HEK293 (cell line): ENCODE measurements at regions not wholly inside any gene's neighbourhood (a gene's known extent, or its start where the extent isn't known, plus 50 kb on each side); places are given as distances from the start of the nearest gene placed in this dataset.

Source experiments
- PRDM1 ChIP-seq: fragments of 450-650 bp; formaldehyde crosslinking; IDR thresholded peaks from 2 replicates; pipeline ENCODE4; 2016; ENCODE audit warnings: missing biosample characterization, missing genetic modification characterization
- ZBTB20 ChIP-seq: fragments of 450-650 bp; formaldehyde crosslinking; IDR thresholded peaks from 2 replicates; pipeline ENCODE4 v1.5.1; 2016; ENCODE audit warnings: missing biosample characterization, missing genetic modification characterization
- ZBTB8A ChIP-seq: fragments of 450-650 bp; formaldehyde crosslinking; IDR thresholded peaks from 2 replicates; pipeline ENCODE4 v1.5.1; 2016; ENCODE audit warnings: missing biosample characterization, missing genetic modification characterization
- ZNF274 ChIP-seq, 2 experiments: fragments of 200-500 bp in 1 of 2; fragments of 450-650 bp in 1 of 2; sonication (Bioruptor generic) in 1 of 2; formaldehyde crosslinking in 1 of 2; IDR thresholded peaks; 2 replicates each; pipeline versions ENCODE4 v1.5.1 to v1.6.1; 2014 to 2016; ENCODE audit warnings: borderline replicate concordance in 1 of 2, inconsistent platforms in 1 of 2, low read length in 1 of 2, missing biosample characterization in 1 of 2, missing genetic modification characterization in 1 of 2
- TF ChIP-seq, protein P1 (sequence below): fragments of 450-650 bp; formaldehyde crosslinking; IDR thresholded peaks from 2 replicates; pipeline ENCODE4 v1.5.1; 2016; ENCODE audit warnings: missing biosample characterization, missing genetic modification characterization

- TF ChIP-seq ZNF274 (IDR thresholded peaks at IDR 0.05; ENCODE audit: low read length) (no peak), ZNF274 (tag by site-specific recombination; IDR thresholded peaks at IDR 0.05; ENCODE audit: borderline replicate concordance) (no peak), ZBTB8A (tag by site-specific recombination) (no peak), PRDM1 (no peak), ZBTB20 (tag by site-specific recombination) (no peak)
- TF ChIP-seq, protein P1, sequence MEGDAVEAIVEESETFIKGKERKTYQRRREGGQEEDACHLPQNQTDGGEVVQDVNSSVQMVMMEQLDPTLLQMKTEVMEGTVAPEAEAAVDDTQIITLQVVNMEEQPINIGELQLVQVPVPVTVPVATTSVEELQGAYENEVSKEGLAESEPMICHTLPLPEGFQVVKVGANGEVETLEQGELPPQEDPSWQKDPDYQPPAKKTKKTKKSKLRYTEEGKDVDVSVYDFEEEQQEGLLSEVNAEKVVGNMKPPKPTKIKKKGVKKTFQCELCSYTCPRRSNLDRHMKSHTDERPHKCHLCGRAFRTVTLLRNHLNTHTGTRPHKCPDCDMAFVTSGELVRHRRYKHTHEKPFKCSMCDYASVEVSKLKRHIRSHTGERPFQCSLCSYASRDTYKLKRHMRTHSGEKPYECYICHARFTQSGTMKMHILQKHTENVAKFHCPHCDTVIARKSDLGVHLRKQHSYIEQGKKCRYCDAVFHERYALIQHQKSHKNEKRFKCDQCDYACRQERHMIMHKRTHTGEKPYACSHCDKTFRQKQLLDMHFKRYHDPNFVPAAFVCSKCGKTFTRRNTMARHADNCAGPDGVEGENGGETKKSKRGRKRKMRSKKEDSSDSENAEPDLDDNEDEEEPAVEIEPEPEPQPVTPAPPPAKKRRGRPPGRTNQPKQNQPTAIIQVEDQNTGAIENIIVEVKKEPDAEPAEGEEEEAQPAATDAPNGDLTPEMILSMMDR (tag by site-specific recombination): no peak
These were observed 283.9 kb downstream of the BCHE start for GRCh38 chr3:165553371-165553770.
